GM12878 (cell line): ENCODE measurements at regions not wholly inside any gene's neighbourhood (a gene's known extent, or its start where the extent isn't known, plus 50 kb on each side); places are given as distances from the start of the nearest gene placed in this dataset.

ENCODE experiments used
- ATAC-seq: fragments of 200-7000 bp; cut with Tn5 transposase; 3 replicates; pipeline ENCODE4 v1.9.1; 2020; ENCODE audit warnings: mild to moderate bottlenecking, moderate library complexity
- BruUV-seq: library from RNA; stranded (reverse); fragments of 400-500 nt; replicated peaks from 2 replicates; lab custom pipeline; 2021; lab: Mats Ljungman, UMichigan
- CTCF ChIA-PET: fragments of 300-600 bp; sonication (Branson Sonifier 250); formaldehyde crosslinking; extraction: SDS; loops from one replicate; lab custom pipeline; 2021; ENCODE audit warnings: inconsistent platforms; lab: Yijun Ruan, JAX
- POLR2A ChIA-PET: fragments of 350-600 bp; formaldehyde crosslinking; extraction: SDS; loops from one replicate; lab custom pipeline; 2021; ENCODE audit warnings: inconsistent platforms; lab: Charles Lee
- RAD21 ChIA-PET: fragments of 300-600 bp; sonication (Branson Sonifier 250); formaldehyde crosslinking; loops from one replicate; lab custom pipeline; 2023; ENCODE audit warnings: antibody characterized with exemption; ENCODE audit not compliant: unreplicated experiment; lab: Charles Lee
- SMC1A ChIA-PET: fragments of 300-600 bp; sonication (Branson Sonifier 250); formaldehyde crosslinking; loops from one replicate; lab custom pipeline; 2023; ENCODE audit not compliant: unreplicated experiment, uncharacterized antibody; lab: Charles Lee
- DNase-seq: peaks from one replicate; pipeline ENCODE4 v3.0.0-alpha.2; 2011; ENCODE audit warnings: low read depth, low spot score
- FAIRE-seq: peaks from 3 replicates; lab custom pipeline; 2011; peaks lifted over from hg19 to GRCh38; lab: Jason Lieb, UNC
- H2AFZ ChIP-seq: 2 replicates; pipeline ENCODE4 v1.6.0; 2011; ENCODE audit warnings: low read depth, low read length, control low read depth; ENCODE audit not compliant: control insufficient read depth
- H3K27ac ChIP-seq: 2 replicates; pipeline ENCODE4 v1.5.1; 2011; ENCODE audit warnings: control low read depth; ENCODE audit not compliant: control insufficient read depth, insufficient read depth
- H3K27me3 ChIP-seq, 2 experiments: replicated peaks in 1 of 2; 2 replicates each; pipeline versions ENCODE4 v1.6.0 to v1.6.1; 2011; ENCODE audit warnings: low read length in 1 of 2; ENCODE audit not compliant: control insufficient read depth in 2 of 2, insufficient read depth in 2 of 2
- H3K36me3 ChIP-seq, 2 experiments: 2 replicates each; pipeline ENCODE4 v1.5.1; 2011; ENCODE audit warnings: low read length in 1 of 2; ENCODE audit not compliant: control insufficient read depth in 2 of 2, insufficient read depth in 2 of 2
- H3K4me1 ChIP-seq: 2 replicates; pipeline ENCODE4 v1.6.1; 2011; ENCODE audit warnings: mild to moderate bottlenecking, low read length, moderate library complexity, mixed read lengths; ENCODE audit not compliant: control insufficient read depth, insufficient read depth
- H3K4me2 ChIP-seq: 2 replicates; pipeline ENCODE4 v1.6.0; 2011; ENCODE audit warnings: control low read depth; ENCODE audit not compliant: control insufficient read depth, insufficient read depth
- H3K4me3 ChIP-seq: fragments of 200-600 bp; sonication (generic); 2 replicates; pipeline ENCODE4 v1.5.1; 2016
- H3K79me2 ChIP-seq: 2 replicates; pipeline ENCODE4 v1.6.0; 2011; ENCODE audit warnings: low read length; ENCODE audit not compliant: control insufficient read depth, insufficient read depth
- H3K9ac ChIP-seq: 2 replicates; pipeline ENCODE4 v1.8.0; 2011; ENCODE audit warnings: low read length, control low read depth, mixed read lengths; ENCODE audit not compliant: control insufficient read depth, insufficient read depth
- H3K9me3 ChIP-seq: replicated peaks from 3 replicates; pipeline ENCODE4 v1.5.1; 2011; ENCODE audit warnings: mild to moderate bottlenecking, low read length; ENCODE audit not compliant: control insufficient read depth, insufficient read depth
- H4K20me1 ChIP-seq: 2 replicates; pipeline ENCODE4 v1.6.0; 2011; ENCODE audit not compliant: control insufficient read depth, insufficient read depth
- BACH1 ChIP-seq: fragments of 450-650 bp; IDR thresholded peaks from 2 replicates; pipeline ENCODE4 v1.6.1; 2017; ENCODE audit warnings: mild to moderate bottlenecking, borderline replicate concordance
- FOS ChIP-seq: IDR thresholded peaks from 3 replicates; pipeline ENCODE4 v1.6.1; 2011; ENCODE audit warnings: borderline replicate concordance; ENCODE audit not compliant: insufficient read length; ENCODE audit errors: extremely low read depth
- IRF3 ChIP-seq: fragments of 450-650 bp; IDR thresholded peaks from 2 replicates; pipeline ENCODE4 v1.6.1; 2014; ENCODE audit warnings: mild to moderate bottlenecking
- JUND ChIP-seq: IDR thresholded peaks from 2 replicates; pipeline ENCODE4 v1.6.1; 2012; ENCODE audit warnings: low read depth, mild to moderate bottlenecking, low read length, improper control_type of control experiment, moderate library complexity
- KLF5 ChIP-seq: fragments of 450-650 bp; IDR thresholded peaks from 2 replicates; pipeline ENCODE4 v1.6.1; 2014; ENCODE audit warnings: mild to moderate bottlenecking; ENCODE audit not compliant: partially characterized antibody
- NFYA ChIP-seq: IDR thresholded peaks from 2 replicates; pipeline ENCODE4 v1.6.1; 2011; ENCODE audit warnings: low read depth, mild to moderate bottlenecking, low read length, improper control_type of control experiment, borderline replicate concordance
- NR2F1 ChIP-seq: fragments of 450-650 bp; conservative IDR thresholded peaks from 2 replicates; pipeline ENCODE4 v1.6.1; 2017; ENCODE audit warnings: mild to moderate bottlenecking
- RELB ChIP-seq: fragments of 450-650 bp; IDR thresholded peaks from 2 replicates; pipeline ENCODE4 v1.6.1; 2017; ENCODE audit warnings: low read depth, mild to moderate bottlenecking, moderate library complexity
- REST ChIP-seq: IDR thresholded peaks from 2 replicates; pipeline ENCODE4 v1.6.1; 2012; ENCODE audit warnings: mild to moderate bottlenecking, low read depth, low read length
- TARDBP ChIP-seq: IDR thresholded peaks from 2 replicates; pipeline ENCODE4 v1.6.1; 2016; ENCODE audit warnings: borderline replicate concordance
- WRNIP1 ChIP-seq: IDR thresholded peaks from 2 replicates; pipeline ENCODE4 v1.6.1; 2011; ENCODE audit warnings: low read depth, low read length, improper control_type of control experiment, borderline replicate concordance
- WGBS: methylation state at CpG from one replicate; pipeline ENCODE4 v1.1.6; 2016; ENCODE audit warnings: low lambda C conversion rate; ENCODE audit not compliant: insufficient replicate concordance, insufficient coverage; ENCODE audit errors: missing lambda C conversion rate; 5-methylcytosine and 5-hydroxymethylcytosine counted together
- in situ Hi-C: fragments of 300-500 bp; cut with MboI; formaldehyde crosslinking; loops from 9 replicates; pipeline ENCODE4 v1.14.3; 2018; ENCODE audit warnings: mixed read lengths
- intact Hi-C: fragments of 100-400 bp; cut with micrococcal nuclease; formaldehyde crosslinking; loops from one replicate; pipeline ENCODE4 v1.14.2; 2022; ENCODE audit not compliant: unreplicated experiment

GRCh38 chr10:118948786-118949185, 80.7 kb upstream of the NANOS1 start:
- Histone ChIP-seq H3K9me3 (no peaks in the 10 kb centered on the region; the same call in 2 of the 3 replicates), H3K79me2 (no peaks in the 10 kb centered on the region), H3K4me1 (no peaks in the 10 kb centered on the region), H3K4me2 (no peak overlapping the region), H3K36me3 (no peaks in the 10 kb centered on the region), H3K27me3 (peaks cover 0 to 2% of the 10 kb centered on the region in 2 experiments; a peak in 2 of 4 replicates), H4K20me1 (no peaks in the 10 kb centered on the region), H3K27ac (no peak overlapping the region), H3K4me3 (no peak overlapping the region), H3K9ac (no peak overlapping the region), H2AFZ (no peak overlapping the region)
- ChIA-PET RAD21 (no interaction called here), SMC1A (interaction anchor here (1.1 kb wide), 1 partner anchor 99 kb away, joined by 3 read pairs; no protein-coding TSS in a partner anchor), CTCF (no interaction called here), POLR2A (no interaction called here)
- in situ Hi-C loops (no loop called here), intact Hi-C loops (no loop called here)
- 2% methylated on average over 3 of the region's 3 CpGs for WGBS
- ATAC-seq (no peak), FAIRE-seq (no peak), DNase-seq (no peak)
- no TSS peak for BruUV-seq
- TF ChIP-seq TARDBP (no peak), FOS (no peak), RELB (no peak), JUND (no peak), NR2F1 (no peak), REST (no peak), IRF3 (no peak), NFYA (no peak), KLF5 (no peak), BACH1 (no peak), WRNIP1 (no peak)
